Spleen (tissue), 11 donors: ENCODE measurements at regions not wholly inside any gene's neighbourhood (a gene's known extent, or its start where the extent isn't known, plus 50 kb on each side); places are given as distances from the start of the nearest gene placed in this dataset.

Source experiments
- DNase-seq: peaks from one replicate; pipeline ENCODE4 v3.0.0-alpha.2; 2020
- H3K27ac ChIP-seq, 8 donors: fragments of 200-600 bp; sonication (generic) in 7 of 8; 1 replicate in 4 of 8; 2 replicates in 4 of 8; pipeline versions ENCODE4 v1.5.0 to v1.8.0; 2016 to 2021; ENCODE audit warnings: inconsistent platforms in 4 of 8, mild to moderate bottlenecking in 4 of 8, moderate library complexity in 1 of 8
- H3K27me3 ChIP-seq, 7 donors: fragments of 200-600 bp; sonication (generic) in 6 of 7; replicated peaks in 1 of 7; 1 replicate in 4 of 7; 2 replicates in 3 of 7; pipeline versions ENCODE4 v1.5.0 to v1.8.0; 2016 to 2021; ENCODE audit warnings: inconsistent platforms in 3 of 7, mild to moderate bottlenecking in 1 of 7
- H3K36me3 ChIP-seq, 6 donors: fragments of 200-600 bp; sonication (generic) in 5 of 6; 1 replicate in 4 of 6; 2 replicates in 2 of 6; pipeline versions ENCODE4 v1.5.0 to v1.8.0; 2016 to 2021; ENCODE audit warnings: inconsistent platforms in 2 of 6
- H3K4me1 ChIP-seq, 6 donors: fragments of 200-600 bp; sonication (generic) in 5 of 6; 1 replicate in 3 of 6; 2 replicates in 3 of 6; pipeline versions ENCODE4 v1.5.0 to v1.8.0; 2016 to 2021; ENCODE audit warnings: inconsistent platforms in 3 of 6
- H3K4me3 ChIP-seq, 8 donors: fragments of 200-600 bp; sonication (generic) in 7 of 8; 1 replicate in 4 of 8; 2 replicates in 4 of 8; pipeline versions ENCODE4 v1.5.0 to v1.8.0; 2016 to 2021; ENCODE audit warnings: inconsistent platforms in 4 of 8, mild to moderate bottlenecking in 4 of 8, moderate library complexity in 2 of 8
- H3K9me3 ChIP-seq, 8 donors: fragments of 200-600 bp; sonication (generic) in 7 of 8; 1 replicate in 4 of 8; 2 replicates in 4 of 8; pipeline versions ENCODE4 v1.5.0 to v1.8.0; 2016 to 2021; ENCODE audit warnings: inconsistent platforms in 4 of 8
- POLR2A ChIP-seq, 3 donors: fragments of 450-650 bp; IDR thresholded peaks; one replicate each; pipeline ENCODE4 v1.5.1; 2017; ENCODE audit warnings: antibody characterized with exemption in 3 of 3, mild to moderate bottlenecking in 1 of 3
- POLR2AphosphoS5 ChIP-seq, 3 donors: sonication (generic); formaldehyde crosslinking; IDR thresholded peaks; one replicate each; pipeline ENCODE4 v1.5.1; 2017; ENCODE audit warnings: antibody characterized with exemption in 3 of 3
- WGBS, 5 donors: extraction: QIAGEN DNeasy Blood & Tissue Kit in 3 of 5; methylation state at CpG; one replicate each; pipeline versions ENCODE4 v1.1.5 to v1.1.7; 2013 to 2018; 5-methylcytosine and 5-hydroxymethylcytosine counted together
- intact Hi-C: fragments of 100-400 bp; cut with DNase I; formaldehyde crosslinking; loops from one replicate; pipeline ENCODE4 v1.15.0; 2023; ENCODE audit warnings: low total_unique reads
- TF ChIP-seq, protein P1 (sequence below), 11 experiments: fragments of 200-600 bp in 7 of 11; fragments of 450-650 bp in 4 of 11; sonication (generic) in 4 of 11; IDR thresholded peaks in 8 of 11; conservative IDR thresholded peaks in 3 of 11; 1 replicate in 7 of 11; 2 replicates in 4 of 11; pipeline versions ENCODE4 v1.4.0 to v1.8.0; 2016 to 2021; ENCODE audit warnings: antibody characterized with exemption in 11 of 11, inconsistent platforms in 4 of 11, mild to moderate bottlenecking in 1 of 11
- donor health status: healthy with polysubstance abuse.
- donor health status: DM: no; HTN: no; CAD: no; lungs with moderate emphysema.
- donor health status: DM: no; HTN: no; CAD: no.
- donor health status: Bipolar disorder and iron deficiency.
- donor health status: healthy.
- donor health status: DM: no; HTN: no; CAD: no.
- donor health status: DM: yes; HTN: yes; CAD: no.

- TF ChIP-seq, protein P1, sequence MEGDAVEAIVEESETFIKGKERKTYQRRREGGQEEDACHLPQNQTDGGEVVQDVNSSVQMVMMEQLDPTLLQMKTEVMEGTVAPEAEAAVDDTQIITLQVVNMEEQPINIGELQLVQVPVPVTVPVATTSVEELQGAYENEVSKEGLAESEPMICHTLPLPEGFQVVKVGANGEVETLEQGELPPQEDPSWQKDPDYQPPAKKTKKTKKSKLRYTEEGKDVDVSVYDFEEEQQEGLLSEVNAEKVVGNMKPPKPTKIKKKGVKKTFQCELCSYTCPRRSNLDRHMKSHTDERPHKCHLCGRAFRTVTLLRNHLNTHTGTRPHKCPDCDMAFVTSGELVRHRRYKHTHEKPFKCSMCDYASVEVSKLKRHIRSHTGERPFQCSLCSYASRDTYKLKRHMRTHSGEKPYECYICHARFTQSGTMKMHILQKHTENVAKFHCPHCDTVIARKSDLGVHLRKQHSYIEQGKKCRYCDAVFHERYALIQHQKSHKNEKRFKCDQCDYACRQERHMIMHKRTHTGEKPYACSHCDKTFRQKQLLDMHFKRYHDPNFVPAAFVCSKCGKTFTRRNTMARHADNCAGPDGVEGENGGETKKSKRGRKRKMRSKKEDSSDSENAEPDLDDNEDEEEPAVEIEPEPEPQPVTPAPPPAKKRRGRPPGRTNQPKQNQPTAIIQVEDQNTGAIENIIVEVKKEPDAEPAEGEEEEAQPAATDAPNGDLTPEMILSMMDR (IDR thresholded peaks at IDR 0.05 in 8 of 11, conservative IDR thresholded peaks at IDR 0.05 in 3 of 11): no peak
- TF ChIP-seq POLR2AphosphoS5 (IDR thresholded peaks at IDR 0.05) (no peak), POLR2A (IDR thresholded peaks at IDR 0.05) (no peak)
- H3K4me1 ChIP-seq: no peaks in the 10 kb centered on the region
- 84 to 93% (median 87%) methylated on average over 3 of the region's 3 CpGs for WGBS, 5 donors
- H3K36me3 ChIP-seq: no peaks in the 10 kb centered on the region
- H3K4me3 ChIP-seq: no peak overlapping the region
- intact Hi-C loops: no loop called here
- H3K9me3 ChIP-seq: peaks cover 0 to 38% (median 8%) of the 10 kb centered on the region in 8 donors
- DNase-seq: no peak
- H3K27me3 ChIP-seq: no peaks in the 10 kb centered on the region
- no peak overlapping the region for H3K27ac ChIP-seq
These were observed 1153.3 kb upstream of the AUTS2 start for GRCh38 chr7:68444956-68445355.

DNA sequence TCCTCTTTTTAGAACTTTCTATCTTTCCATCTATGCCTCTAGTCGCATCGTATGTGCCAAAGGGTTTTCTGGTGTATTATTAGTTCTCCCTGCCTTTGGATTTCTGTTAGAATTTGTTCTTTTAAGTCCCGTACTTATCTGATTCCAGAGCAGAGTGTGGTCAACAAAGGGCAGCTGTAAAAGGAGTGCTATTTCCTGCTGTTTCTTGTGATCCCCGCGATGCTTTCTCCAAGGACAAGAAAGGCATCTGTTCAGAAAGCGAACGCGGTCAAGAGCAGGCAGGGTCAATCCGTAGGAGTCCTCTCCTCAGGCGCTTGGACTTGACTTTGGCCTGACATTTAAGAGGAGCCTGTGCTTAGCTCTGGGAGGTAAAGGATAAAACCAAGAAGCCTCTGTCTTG is 1152.1 kb upstream of the AUTS2 start:
- 44 to 53% (median 46%) methylated on average over 10 of the region's 10 CpGs for WGBS, 5 donors
- intact Hi-C loops: no loop called here
- no peak overlapping the region for H3K27ac ChIP-seq
- H3K27me3 ChIP-seq: no peaks in the 10 kb centered on the region
- TF ChIP-seq, protein P1 (IDR thresholded peaks at IDR 0.05 in 8 of 11, conservative IDR thresholded peaks at IDR 0.05 in 3 of 11): no peak
- TF ChIP-seq POLR2AphosphoS5 (IDR thresholded peaks at IDR 0.05) (no peak), POLR2A (IDR thresholded peaks at IDR 0.05) (no peak)
- H3K9me3 ChIP-seq: peaks cover 0 to 50% (median 8%) of the 10 kb centered on the region in 8 donors
- no peaks in the 10 kb centered on the region for H3K36me3 ChIP-seq
- no peaks in the 10 kb centered on the region for H3K4me1 ChIP-seq
- H3K4me3 ChIP-seq: no peak overlapping the region
- DNase-seq: no peak

DNA sequence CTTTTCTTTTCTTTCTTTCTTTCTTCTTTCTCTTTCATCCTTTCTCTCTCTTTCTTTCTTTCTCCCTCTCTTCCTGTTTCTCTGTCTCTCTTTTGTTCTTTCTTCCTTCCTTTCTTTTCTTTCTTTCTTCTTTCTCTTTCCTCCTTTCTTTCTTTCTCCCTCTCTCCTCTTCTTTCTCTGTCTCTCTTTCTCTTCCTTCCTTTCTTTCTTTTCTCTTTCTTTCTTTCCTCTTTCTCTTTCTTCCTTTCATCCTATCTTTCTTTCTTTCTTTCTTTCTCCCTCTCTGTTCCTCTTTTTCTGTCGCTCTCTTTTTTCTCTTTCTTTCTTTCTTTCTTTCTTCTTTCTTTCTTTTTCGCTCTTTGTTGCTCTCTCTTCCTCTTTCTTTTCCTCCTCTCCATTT is 1149.2 kb upstream of the AUTS2 start:
- Histone ChIP-seq H3K27me3 (no peaks in the 10 kb centered on the region), H3K27ac (no peak overlapping the region), H3K4me1 (no peaks in the 10 kb centered on the region), H3K4me3 (no peak overlapping the region), H3K9me3 (peaks cover 0 to 52% (median 8%) of the 10 kb centered on the region in 8 donors), H3K36me3 (no peaks in the 10 kb centered on the region)
- DNase-seq: no peak
- TF ChIP-seq POLR2A (IDR thresholded peaks at IDR 0.05): no peak
- TF ChIP-seq, protein P1 (IDR thresholded peaks at IDR 0.05 in 8 of 11, conservative IDR thresholded peaks at IDR 0.05 in 3 of 11): no peak
- TF ChIP-seq POLR2AphosphoS5 (IDR thresholded peaks at IDR 0.05): no peak
- intact Hi-C loops: no loop called here
- WGBS, 5 donors: 81 to 95% (median 91%) methylated on average over 1 to 2 of the region's 2 CpGs

- Histone ChIP-seq H3K27ac (no peak overlapping the region), H3K4me3 (no peak overlapping the region), H3K4me1 (no peaks in the 10 kb centered on the region), H3K27me3 (no peaks in the 10 kb centered on the region), H3K36me3 (no peaks in the 10 kb centered on the region), H3K9me3 (peaks cover 0 to 52% (median 8%) of the 10 kb centered on the region in 8 donors)
- no peak for DNase-seq
- 73 to 89% (median 81%) methylated on average over 5 of the region's 5 CpGs for WGBS, 5 donors
- TF ChIP-seq, protein P1 (IDR thresholded peaks at IDR 0.05 in 8 of 11, conservative IDR thresholded peaks at IDR 0.05 in 3 of 11): no peak
- TF ChIP-seq POLR2A (IDR thresholded peaks at IDR 0.05) (no peak), POLR2AphosphoS5 (IDR thresholded peaks at IDR 0.05) (no peak)
- intact Hi-C loops: no loop called here
These were observed 1148.5 kb upstream of the AUTS2 start for GRCh38 chr7:68449816-68450215.
